Tibial artery (tissue), 4 donors: ENCODE measurements at regions not wholly inside any gene's neighbourhood (a gene's known extent, or its start where the extent isn't known, plus 50 kb on each side); places are given as distances from the start of the nearest gene placed in this dataset.
A peak's percentile ranks its signal among the peaks of the same experiment; 100 is the strongest.

Experiments
- DNase-seq, 2 donors: peaks; one replicate each; pipeline ENCODE4 v3.0.0-alpha.2; 2019
- H3K27ac ChIP-seq, 2 donors: fragments of 200-600 bp; sonication (generic) in 1 of 2; 1 replicate in 1 of 2; 2 replicates in 1 of 2; pipeline ENCODE4 v1.5.1; 2018 to 2019; ENCODE audit warnings: mild to moderate bottlenecking in 1 of 2
- H3K27me3 ChIP-seq, 2 donors: fragments of 200-600 bp; sonication (generic) in 1 of 2; one replicate each; pipeline versions ENCODE4 v1.5.1 to v1.6.0; 2016 to 2019
- H3K36me3 ChIP-seq, 3 donors: fragments of 200-600 bp; sonication (generic) in 2 of 3; one replicate each; pipeline ENCODE4 v1.5.1; 2016 to 2019; ENCODE audit warnings: mild to moderate bottlenecking in 2 of 3
- H3K4me1 ChIP-seq, 4 donors: fragments of 200-600 bp; sonication (generic) in 2 of 4; 1 replicate in 3 of 4; 2 replicates in 1 of 4; pipeline ENCODE4 v1.5.1; 2016 to 2019
- H3K4me3 ChIP-seq, 2 donors: fragments of 200-600 bp; sonication (generic) in 1 of 2; 1 replicate in 1 of 2; 2 replicates in 1 of 2; pipeline ENCODE4 v1.5.1; 2018 to 2019; ENCODE audit warnings: mild to moderate bottlenecking in 2 of 2
- H3K9me3 ChIP-seq, 3 donors: fragments of 200-600 bp; sonication (generic) in 1 of 3; one replicate each; pipeline ENCODE4 v1.5.1; 2016 to 2019
- CTCF ChIP-seq, 2 experiments: fragments of 200-600 bp in 1 of 2; fragments of 450-650 bp in 1 of 2; IDR thresholded peaks; one replicate each; pipeline ENCODE4 v1.5.1; 2017 to 2019; ENCODE audit warnings: antibody characterized with exemption in 2 of 2, mild to moderate bottlenecking in 1 of 2, moderate library complexity in 1 of 2
- intact Hi-C: fragments of 100-400 bp; cut with DNase I; formaldehyde crosslinking; loops from one replicate; pipeline ENCODE4 v1.15.0; 2023; ENCODE audit warnings: low total_unique reads

DNA sequence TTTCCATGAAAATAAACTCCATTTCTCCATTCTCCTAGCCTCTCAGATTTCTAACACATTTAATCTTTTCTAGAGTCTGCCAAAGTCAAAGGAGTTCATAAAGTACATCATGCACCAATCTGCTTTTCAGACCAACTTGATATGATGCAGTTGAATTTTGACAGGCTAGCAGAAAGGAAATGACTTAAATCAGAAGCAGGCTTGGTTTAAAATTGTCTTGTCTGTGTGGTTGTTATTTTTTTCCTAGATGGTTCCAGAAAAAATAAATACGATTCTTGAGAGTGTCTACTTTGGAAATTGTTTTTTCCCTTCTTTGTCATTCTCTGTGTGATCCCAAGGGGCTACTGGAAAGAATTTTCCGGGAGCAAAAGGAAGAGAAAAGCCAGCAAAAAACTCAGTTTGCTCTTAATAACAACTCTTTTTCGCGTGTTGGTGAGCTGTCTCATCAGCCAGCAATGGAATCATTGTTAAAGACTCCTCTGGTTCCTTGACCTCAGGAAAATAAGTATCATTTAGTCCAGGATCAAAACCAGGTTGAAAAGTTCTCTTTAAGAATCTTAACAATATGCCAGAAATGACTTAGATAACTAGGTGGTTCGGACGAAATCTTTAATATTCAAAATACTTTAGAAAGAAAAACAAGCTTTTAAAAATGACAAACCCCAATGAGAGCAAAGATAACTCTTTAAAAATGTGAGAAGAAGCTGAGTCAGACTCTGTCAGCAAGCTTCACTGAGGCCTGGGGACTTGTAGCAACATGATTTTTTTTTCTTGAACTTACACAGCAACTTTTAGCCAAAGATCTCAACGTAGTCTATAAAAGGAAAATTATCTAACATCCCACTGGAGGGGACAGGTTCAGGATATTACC is 49.7 kb upstream of the GAB1 start:
- Histone ChIP-seq H3K9me3 (no peaks in the 10 kb centered on the region), H3K36me3 (no peaks in the 10 kb centered on the region), H3K4me1 (peaks cover 0 to 24% (median 12%) of the 10 kb centered on the region in 4 donors), H3K27me3 (no peaks in the 10 kb centered on the region), H3K4me3 (peak overlapping the region in 1 of 2 donors; percentile 8), H3K27ac (peak overlapping the region; percentile 68 to 72)
- TF ChIP-seq CTCF (IDR thresholded peaks at IDR 0.05), result no peak
- no peak for DNase-seq
- intact Hi-C loops, result no loop called here
